ENCODE measurements at regions not wholly inside any gene's neighbourhood (a gene's known extent, or its start where the extent isn't known, plus 50 kb on each side); places are given as distances from the start of the nearest gene placed in this dataset.
"Not testable (repeated sequence)": the region's sequence is repeated elsewhere in the genome, so short reads cannot be mapped to it uniquely, and the experiment has no call there.

GRCh38 chr1:93773049-93773838, 91.6 kb upstream of the BCAR3 start:
- no peak for DNase-seq (ENCODE audit: low read depth in 2 of 2)

- DNase-seq (ENCODE audit: low read depth in 2 of 2), result no peak
Observed at GRCh38 chr1:93771843-93772242, 90.2 kb upstream of the BCAR3 start.

- DNase-seq (ENCODE audit: low read depth in 2 of 2), result no peak
Observed at GRCh38 chr1:93770640-93771039, 89.0 kb upstream of the BCAR3 start.

- DNase-seq (ENCODE audit: low read depth in 2 of 2), result no peak
Observed at GRCh38 chr1:93769777-93770176, 88.1 kb upstream of the BCAR3 start.

GRCh38 chr1:93768380-93768863, 86.8 kb upstream of the BCAR3 start:
- no peak for DNase-seq (ENCODE audit: low read depth in 2 of 2)

GRCh38 chr1:93766451-93766850, 84.8 kb upstream of the BCAR3 start:
- no peak for DNase-seq (ENCODE audit: low read depth in 2 of 2)

GRCh38 chr1:93765099-93765498, 83.5 kb upstream of the BCAR3 start:
- no peak for DNase-seq (ENCODE audit: low read depth in 2 of 2)

- no peak for DNase-seq (ENCODE audit: low read depth in 2 of 2)
Observed at GRCh38 chr1:93764366-93764750, 82.7 kb upstream of the BCAR3 start.

- DNase-seq (ENCODE audit: low read depth in 2 of 2), result no peak
Observed at GRCh38 chr1:93763704-93764365, 82.2 kb upstream of the BCAR3 start.

GRCh38 chr1:93758842-93759515, 77.3 kb upstream of the BCAR3 start:
- no peak for DNase-seq (ENCODE audit: low read depth in 2 of 2)

- no peak for DNase-seq (ENCODE audit: low read depth in 2 of 2)
Observed at GRCh38 chr1:93757256-93758036, 75.8 kb upstream of the BCAR3 start.

GRCh38 chr1:93756657-93757056, 75.0 kb upstream of the BCAR3 start:
- no peak for DNase-seq (ENCODE audit: low read depth in 2 of 2)

- DNase-seq (ENCODE audit: low read depth in 2 of 2), result not testable (repeated sequence)
Observed at GRCh38 chr1:93755251-93755715, 73.6 kb upstream of the BCAR3 start.

GRCh38 chr1:93753791-93754763, 72.4 kb upstream of the BCAR3 start:
- DNase-seq (ENCODE audit: low read depth in 2 of 2), result no peak

GRCh38 chr1:93751377-93752250, 70.0 kb upstream of the BCAR3 start:
- DNase-seq (ENCODE audit: low read depth in 2 of 2), result no peak

- DNase-seq (ENCODE audit: low read depth in 2 of 2), result no peak
Observed at GRCh38 chr1:93750955-93751354, 69.3 kb upstream of the BCAR3 start.

- no peak for DNase-seq (ENCODE audit: low read depth in 2 of 2)
Observed at GRCh38 chr1:93749894-93750301, 68.3 kb upstream of the BCAR3 start.

GRCh38 chr1:93749487-93749886, 67.8 kb upstream of the BCAR3 start:
- DNase-seq (ENCODE audit: low read depth in 2 of 2), result no peak

- DNase-seq (ENCODE audit: low read depth in 2 of 2), result no peak
Observed at GRCh38 chr1:93746021-93746812, 64.6 kb upstream of the BCAR3 start.

Measured in activated CD4-positive, alpha-beta T cell treated with anti-CD3 and anti-CD28 coated beads for 24 hours (primary cell).